ENCODE measurements at regions not wholly inside any gene's neighbourhood (a gene's known extent, or its start where the extent isn't known, plus 50 kb on each side); places are given as distances from the start of the nearest gene placed in this dataset.

- TF ChIP-seq LRRFIP1 (CRISPR knock-in tag; conservative IDR thresholded peaks at IDR 0.05), result no peak
- TF ChIP-seq ONECUT2 (CRISPR knock-in tag; IDR thresholded peaks at IDR 0.05), result no peak
- no peak for TF ChIP-seq SOX6 (IDR thresholded peaks at IDR 0.05)
- no peak for TF ChIP-seq SOX6 (CRISPR knock-in tag; IDR thresholded peaks at IDR 0.05)
- TF ChIP-seq KIAA2018 (CRISPR knock-in tag; IDR thresholded peaks at IDR 0.05; ENCODE audit: borderline replicate concordance), result no peak
- no peak for TF ChIP-seq CCDC6 (CRISPR knock-in tag; IDR thresholded peaks at IDR 0.05)
- TF ChIP-seq ZNF639 (CRISPR knock-in tag; conservative IDR thresholded peaks at IDR 0.05), result no peak
- no peak for TF ChIP-seq RBM39 (IDR thresholded peaks at IDR 0.05; ENCODE audit: low read depth, low read length, poor library complexity, severe bottlenecking)
- TF ChIP-seq BRCA1 (CRISPR knock-in tag; IDR thresholded peaks at IDR 0.05), result no peak
- no peak for TF ChIP-seq CHD4 (IDR thresholded peaks at IDR 0.05; ENCODE audit: borderline replicate concordance, low read length)
Observed at GRCh38 chr9:75592586-75592985, 297.9 kb upstream of the PCSK5 start (continued).
